SIG-M5 treated with dmso at 0.1 percent for 504 hours (cell line): ENCODE measurements at regions not wholly inside any gene's neighbourhood (a gene's known extent, or its start where the extent isn't known, plus 50 kb on each side); places are given as distances from the start of the nearest gene placed in this dataset.

Experiments
- DNase-seq: peaks from one replicate; lab custom pipeline; 2025; ENCODE audit not compliant: unreplicated experiment; lab: John Stamatoyannopoulos, UW

DNA sequence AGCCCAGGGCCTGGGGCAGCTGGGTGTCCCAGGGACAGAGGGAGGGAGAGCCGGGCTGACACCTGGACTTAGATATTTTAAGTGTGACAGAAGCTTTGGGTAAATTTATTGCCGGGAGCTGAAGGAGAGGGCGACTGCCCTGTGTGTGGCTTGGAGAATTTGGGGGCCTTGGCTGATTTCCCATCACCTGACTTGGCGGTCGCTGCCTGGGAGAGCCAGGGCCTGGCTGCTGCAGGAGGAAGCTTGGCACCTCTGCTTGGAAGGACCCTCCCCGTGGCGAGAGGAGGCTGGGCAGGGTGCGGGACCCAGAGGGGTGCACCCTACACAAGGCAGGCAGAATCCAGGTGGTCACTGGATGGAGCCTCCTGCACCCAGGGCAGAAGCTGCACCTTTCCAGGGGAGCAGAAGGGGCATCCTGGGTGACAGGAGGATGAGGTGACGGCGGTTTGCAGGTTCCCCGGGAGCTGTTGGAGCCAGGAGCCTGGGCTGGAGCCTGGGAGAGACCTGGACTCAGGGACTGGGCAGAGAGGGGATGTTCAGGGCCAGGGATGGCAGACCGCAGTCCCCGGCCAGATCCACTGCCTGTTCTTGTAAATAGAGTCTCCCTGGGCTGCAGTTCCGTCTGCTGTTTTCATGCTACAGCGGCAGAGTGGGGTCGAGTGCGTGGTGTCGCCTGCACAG, 72.0 kb downstream of the RGS12 start:
- DNase-seq, result no peak

DNA sequence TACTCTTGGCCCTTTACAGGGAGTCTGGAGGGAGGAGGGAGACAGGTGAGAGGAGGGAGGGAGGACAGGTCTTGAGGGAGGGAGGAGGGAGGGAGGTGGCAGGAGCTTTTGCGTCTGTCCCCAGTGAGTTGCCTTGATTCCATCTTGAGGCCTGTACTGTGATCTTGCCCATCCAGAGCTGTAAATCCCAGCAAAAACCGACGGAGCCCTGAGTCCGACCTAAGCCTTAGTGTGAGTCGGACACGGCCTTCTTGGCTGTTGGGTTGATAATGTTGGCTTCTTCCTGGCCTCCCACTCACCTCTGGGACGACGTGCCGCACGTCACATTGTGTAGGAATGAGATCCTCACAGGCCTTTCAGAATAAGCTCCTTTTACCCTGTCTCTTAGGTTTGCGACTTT, 72.5 kb downstream of the RGS12 start:
- no peak for DNase-seq

DNA sequence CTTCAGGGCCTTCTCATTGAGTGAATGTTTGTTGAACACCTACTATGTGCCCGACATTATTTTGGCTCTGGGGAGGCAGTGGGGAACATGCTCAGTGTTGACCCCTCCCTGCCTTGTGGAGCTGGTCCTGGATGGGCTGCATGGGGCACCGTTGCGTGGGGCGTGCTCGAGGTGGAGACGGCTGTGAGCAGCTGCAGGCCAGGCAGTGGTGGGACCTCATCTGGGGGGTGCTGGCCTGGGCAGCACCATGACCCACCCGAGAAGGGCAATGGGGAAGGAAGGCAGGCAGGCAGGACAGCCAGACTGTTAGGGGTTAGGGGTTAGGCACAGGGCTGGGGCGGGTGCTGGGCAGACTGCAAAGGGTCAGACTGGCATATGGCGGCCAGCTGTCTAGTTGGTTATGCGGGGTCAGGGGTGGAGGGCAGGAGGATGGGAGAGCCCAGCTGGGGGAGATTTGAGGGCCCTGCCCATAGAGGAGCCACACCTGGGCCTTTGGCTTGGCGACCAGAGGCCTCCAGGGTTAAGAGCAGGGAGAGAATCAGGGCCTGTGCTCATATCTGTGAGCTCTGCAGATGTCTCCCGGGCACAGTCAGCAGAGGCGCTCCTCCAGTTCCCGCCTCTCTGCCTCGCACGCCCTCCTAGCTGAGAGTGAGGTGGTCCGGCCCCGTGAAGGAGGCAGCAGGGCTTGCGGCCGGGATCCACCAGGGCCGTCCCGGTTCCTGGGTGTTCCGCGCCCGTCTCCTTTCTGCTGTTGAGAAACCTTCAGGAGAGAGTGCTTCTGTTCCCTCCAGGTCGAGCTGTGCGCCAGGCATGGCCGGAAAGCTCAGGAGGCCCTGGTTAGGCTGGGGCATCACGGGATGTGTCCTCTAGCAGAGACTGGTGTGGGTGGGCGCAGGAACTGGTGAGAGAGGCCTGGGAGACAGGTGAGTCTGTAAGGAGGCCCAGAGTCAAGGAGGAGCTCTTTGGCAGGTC, 73.3 kb downstream of the RGS12 start:
- no peak for DNase-seq

DNA sequence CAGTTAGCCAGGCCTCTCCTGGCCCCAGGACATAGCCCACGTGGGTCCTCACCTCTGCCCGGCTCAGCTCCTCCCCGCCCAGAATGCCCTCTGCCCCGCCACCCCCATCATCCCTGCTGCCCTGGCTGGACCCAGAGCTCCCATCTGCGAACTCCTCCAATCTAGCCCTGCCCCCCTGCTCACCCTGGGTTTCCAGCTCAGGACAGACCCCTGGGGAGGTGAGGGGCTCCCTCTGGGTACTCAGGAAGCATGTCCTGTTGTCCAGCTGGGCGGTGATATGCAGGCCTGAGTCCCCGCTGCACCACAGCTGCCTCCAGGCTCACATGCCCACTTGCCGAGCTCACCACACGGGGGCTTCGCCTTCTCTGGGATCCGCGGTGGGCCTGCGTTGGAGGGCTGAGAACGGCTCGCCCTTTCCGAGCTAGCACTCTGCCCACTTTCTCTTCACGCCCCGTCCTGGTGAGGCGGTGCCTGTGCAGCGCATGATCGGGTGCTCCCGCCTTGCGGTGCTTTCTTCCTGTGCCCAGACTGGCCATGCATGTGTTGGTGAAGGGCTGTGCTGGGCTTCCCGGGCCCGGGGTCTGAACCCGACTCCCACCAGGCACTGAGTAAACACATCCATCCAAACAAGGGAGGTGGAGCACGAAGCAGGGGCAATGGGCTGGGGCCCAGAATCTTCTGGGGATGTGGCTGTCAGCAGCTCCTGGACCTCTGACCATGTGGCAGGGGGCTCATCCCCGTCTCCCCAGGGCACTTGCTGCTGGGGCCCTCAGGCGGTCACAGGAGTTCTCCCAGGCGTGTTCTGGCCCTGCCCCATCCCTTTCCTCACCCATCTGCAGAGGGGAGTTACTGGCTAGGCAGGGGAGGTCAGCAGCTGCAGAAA, 74.3 kb downstream of the RGS12 start:
- DNase-seq, result no peak

DNA sequence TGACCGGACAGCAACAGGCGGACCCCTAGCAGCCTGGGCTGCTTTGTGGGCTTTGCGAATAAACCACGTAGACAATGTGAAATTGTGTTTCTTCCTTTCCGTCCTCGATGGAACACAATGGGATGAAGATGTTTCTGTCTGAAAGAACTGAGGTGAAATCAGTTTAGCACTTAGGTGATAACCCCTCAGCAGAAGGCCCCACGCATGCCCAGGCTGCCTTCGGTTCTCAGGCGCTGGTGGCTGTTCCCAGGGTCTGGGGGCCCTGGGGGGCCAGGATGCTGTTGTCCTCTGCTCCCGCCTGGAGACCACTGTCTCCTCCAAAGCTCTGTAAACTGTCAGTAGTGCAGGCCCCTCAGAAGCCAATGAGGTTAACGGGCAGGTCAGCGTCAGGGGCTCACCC, 73.9 kb upstream of the HGFAC start:
- DNase-seq, result no peak

DNA sequence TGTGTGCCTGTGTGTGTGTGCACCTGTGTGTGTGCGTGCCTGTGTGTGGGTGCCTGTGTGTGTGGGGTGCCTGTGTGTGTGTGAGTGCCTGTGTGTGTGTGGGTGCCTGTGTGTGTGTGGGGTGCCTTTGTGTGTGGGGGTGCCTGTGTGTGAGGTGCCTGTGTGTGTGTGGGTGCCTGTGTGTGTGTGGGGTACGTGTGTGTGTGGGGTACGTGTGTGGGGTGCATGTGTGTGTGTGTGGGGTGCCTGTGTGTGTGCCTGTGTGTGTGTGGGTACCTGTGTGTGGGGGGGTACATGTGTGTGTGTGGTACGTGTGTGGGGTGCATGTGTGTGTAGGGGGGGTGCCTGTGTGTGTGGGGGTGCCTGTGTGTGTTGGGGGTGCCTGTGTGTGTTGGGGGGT, 73.4 kb upstream of the HGFAC start:
- DNase-seq, result no peak

DNA sequence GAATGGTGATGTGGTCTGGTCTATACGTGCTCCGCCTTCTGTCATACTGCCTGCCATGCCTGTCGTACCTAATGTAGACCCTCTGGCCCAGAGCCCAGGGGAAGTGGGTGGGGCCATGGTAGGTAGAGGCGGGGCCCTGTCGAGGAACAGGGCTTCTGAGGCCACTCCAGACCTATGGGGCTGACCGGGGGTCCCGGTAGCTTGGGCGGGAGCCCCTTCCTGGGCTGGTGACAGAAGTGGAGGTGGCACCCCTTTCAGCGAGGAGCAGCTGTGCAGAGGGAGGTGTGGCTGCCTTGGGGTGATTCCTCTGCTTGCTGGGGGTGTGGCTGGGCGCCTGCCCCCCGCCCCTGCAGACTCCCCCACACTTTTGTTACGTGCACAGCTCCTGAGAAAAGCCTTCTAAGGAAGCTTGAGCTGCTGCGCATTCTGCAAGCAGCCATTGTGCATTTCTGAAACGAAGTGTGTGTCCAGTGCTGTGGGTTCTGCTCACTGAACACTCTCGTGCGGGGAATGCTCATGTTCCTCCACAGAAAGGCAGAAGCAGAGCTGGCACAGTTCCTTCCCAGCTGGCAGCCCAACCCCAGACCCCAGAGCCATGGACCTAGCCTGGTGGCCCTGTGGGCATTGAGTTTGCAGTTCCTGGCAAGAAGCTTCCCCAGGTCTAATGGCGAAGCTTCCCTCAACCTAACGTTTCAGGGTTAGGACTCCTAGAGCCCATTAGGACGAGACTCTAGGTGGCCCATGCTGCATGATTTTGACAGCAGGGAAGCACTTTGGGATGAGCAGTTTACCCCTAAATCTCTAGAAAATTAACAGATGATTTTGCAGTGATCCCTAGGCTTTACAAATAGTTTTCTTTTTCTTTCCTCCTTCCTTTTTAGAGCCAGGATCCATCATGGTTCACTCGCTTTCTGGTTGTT, 72.7 kb upstream of the HGFAC start:
- no peak for DNase-seq

DNA sequence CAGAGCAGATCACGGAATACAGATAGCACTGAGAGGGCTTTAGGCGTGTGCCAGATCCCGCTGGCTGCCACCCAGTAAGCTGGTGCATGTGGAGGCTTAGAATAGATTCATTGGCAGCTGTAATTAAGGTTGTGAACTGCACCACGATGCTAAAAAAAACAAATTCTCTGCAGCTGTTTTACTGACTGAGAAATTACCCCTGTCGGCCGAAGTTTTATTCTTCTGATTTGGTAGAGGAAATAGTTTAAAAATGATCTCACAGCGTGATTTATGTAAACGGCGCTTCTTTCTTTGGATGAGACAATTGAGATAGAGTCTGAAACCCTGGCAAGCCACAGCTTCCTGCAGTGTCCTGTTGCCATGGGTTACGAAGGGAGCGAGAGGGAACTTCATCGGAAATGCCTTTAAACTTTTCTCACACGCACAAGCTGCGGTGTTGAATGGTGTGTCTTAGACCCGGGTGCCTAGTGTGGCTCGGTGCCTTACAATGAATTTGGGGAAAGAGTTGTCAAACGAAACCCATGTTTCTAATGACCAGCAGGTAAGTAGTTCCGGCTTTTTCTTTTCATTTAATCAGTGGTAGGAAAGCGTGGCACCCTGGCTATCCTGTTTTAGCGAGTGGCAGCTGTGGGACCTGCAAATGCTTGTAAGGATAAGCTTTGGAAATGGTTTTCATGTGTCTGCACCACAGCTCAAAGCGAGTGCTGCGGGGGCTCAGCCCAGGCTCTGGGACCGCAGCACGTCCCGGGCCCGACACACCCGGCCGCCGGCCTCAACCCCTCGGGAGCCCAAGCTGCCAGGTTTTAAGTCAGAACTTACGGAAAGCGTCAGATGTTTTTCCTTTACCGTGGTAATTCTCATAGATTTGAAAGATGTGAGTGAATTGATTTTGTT, 71.7 kb upstream of the HGFAC start:
- DNase-seq, result peak; percentile 55

DNA sequence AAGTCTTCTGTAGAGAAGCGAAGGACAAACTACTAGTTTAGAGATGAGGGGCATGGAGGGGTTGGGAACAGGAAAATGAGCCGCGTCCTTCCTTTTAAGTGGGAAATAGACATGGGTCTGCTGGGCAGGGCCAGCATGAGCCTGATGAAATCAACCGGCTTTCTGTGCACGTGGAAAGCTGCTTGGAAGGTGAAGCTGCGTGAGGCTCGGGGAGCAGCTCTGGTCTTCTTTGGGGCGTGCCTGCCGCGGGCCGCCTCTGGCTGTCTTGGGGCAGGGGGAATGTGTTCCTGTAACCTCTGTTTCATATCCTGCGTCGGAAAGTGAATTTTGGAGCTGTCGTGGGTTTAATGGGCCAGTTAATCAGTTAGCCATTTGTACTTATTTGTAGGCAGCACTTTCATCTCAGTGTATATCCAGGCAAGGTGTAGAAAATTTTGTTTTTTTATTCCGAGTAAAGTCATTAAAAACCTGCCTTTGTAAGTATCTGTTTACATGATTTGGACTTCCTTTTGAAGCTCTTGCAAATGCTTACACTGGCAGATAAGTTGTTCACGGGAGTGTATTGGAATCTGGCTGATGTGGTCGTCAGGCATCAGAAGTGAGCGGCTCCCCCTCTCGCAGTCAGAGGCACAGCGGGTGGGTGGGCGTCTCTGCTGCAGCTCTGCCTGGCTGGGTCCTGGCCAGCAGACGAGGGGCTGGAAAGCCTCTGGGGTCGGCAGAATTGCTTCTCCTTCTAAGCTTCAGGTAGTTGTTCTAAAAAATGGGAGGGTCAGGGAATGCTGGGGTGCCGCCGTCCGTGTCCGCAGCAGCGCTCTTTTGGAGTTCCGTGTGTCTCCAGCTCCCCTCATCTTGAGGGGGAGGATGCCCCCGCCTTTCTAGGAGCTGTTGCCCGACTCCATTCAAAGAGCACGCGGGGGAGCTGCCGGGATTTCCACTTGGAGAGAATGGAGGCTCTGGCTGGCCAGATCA, 70.5 kb upstream of the HGFAC start:
- DNase-seq, result no peak

DNA sequence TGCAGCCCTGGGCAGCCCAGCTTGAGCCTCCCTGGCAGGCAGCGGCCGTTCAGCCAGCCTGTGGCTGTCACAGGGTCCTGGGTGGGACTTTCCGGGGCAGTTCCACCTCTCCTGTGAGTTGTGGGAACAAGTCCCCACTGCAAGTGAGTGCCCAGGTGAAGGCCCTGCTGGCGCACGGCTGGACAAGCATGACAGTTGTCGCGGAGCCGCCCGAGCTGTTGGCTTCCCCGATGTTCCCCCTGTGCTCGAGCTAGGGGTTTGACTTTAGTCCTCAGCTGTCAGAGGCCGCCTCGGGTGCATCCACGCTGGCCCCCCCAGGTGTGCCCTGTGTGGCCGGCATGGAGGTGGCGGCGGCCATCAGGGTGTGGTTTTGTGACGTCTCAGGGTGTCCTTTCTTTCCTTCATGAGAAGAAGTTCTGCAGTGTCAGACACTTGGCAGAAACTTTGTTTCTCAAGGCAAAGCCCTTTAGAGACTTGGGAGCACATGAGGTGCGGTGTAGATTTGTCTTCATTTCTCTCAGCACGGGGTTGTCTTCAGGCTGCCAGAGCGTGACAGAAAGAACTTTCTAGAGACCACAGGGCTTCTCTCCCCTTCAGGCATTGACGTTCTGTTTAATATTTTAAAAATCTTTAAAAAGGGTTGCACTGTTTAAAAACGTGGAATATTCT, 69.4 kb upstream of the HGFAC start:
- DNase-seq, result no peak

DNA sequence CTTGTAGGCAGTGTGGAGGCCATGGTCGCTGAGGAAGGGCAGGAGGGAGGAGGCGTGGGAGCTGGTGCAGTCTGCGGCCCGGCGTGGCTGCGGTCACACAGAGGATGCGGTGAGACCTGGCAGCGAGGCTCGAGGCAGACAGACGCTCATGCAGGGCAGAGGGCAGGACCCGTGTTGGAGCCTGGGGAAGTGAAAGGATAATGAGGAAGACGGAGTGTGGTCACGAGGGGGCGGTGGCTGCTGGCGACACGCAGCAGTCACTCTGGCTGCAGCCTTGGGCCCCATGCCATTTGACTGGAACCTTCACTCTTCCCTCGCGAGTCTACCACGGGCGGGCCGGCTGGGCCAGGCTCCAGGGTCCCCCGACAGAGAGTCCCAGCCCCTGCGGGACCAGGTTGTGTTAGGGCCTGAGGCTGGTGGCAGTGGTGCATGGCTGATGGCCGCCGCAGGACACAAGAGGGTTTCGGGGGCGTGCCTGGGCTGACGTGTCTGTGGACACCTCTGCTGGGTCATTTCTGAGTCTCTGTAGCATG, 68.8 kb upstream of the HGFAC start:
- peak; percentile 81 for DNase-seq

DNA sequence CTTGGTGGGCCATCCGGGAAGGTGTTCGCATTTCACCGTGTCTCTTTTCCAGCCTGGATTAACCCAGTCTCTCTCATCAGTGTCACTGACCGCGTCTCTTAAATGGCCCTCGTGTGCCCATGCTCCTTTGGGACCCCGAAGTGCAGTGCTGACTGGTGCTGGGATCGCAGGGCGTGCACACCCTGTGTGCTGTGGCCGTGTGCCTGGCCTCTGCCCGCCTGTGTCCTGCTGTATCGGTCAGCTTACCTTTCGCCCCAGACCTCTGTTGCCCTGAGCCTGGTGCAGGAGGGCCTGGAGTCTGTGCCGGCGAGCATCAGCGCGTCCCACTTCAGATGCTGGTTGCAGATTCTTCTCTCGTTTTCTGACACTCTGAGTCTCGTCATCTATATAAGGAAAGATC, 68.3 kb upstream of the HGFAC start:
- DNase-seq, result no peak

DNA sequence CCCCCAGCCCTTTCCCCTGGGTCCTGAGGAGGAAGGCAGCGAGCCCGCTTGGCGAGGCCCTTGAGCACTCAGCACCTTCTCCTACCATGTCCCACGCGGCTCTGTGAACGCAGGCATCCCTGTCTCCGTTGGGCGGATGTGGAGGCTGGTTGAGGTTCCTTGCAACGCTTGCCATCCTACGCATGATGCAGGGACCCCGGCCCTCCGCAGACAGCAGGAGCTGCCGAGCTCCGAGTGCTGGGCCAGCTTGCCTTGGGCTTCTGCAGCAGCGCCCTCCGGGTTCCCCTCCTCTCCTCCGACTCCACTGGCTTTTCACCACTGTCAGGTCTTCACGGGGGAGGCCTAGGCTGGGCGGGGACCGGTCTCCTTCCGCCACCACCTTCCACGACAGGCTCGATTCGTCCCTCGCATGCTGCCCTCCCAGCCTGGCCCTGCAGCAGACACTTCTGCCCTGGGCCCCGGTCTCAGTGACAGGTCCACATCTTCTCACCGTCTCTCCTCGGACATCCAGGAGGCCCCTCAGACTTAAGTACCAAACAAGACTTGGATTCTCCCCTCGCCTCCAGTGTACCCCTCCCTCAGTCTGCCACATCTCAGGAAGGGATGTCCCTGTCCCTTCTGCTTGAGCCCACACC, 67.6 kb upstream of the HGFAC start:
- DNase-seq, result no peak

DNA sequence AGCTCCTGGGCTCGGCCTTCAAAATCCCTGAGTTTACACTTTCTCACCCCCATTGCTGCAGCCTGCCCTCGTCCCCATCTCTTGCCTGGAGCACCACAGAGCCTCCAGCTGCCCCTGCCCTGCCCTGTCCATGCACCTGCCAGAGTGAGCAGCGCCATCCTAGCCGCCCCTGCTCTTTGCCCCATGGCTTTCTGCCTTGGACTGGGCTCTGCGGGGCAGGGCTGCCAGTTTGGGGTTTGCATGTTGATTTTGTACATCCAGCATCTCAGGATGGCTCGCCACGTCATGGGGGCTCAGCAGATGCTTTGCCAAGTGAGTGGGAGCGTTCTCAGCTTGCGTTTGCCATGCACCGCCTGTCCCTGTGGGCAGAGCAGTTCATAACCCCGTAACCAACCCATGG, 67.1 kb upstream of the HGFAC start:
- DNase-seq, result no peak

DNA sequence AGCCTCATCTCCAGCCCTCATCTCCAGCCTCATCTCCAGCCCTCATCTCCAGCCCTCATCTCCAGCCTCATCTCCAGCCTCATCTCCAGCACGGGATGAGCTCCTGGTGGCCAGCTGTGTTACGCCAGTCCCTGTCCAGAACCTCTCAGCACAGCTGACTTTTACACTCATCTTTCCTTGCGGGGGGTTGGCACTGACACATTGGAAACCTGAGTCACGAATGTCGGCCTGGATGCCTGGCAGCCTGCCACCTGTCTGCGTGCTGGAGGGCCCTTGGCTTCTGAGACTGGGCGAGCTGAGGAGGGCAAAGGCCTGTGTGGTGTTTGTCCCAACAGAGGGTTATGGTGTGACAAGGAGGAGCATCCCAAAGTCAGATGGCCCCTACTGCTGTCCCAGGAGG, 66.1 kb upstream of the HGFAC start:
- DNase-seq, result no peak

DNA sequence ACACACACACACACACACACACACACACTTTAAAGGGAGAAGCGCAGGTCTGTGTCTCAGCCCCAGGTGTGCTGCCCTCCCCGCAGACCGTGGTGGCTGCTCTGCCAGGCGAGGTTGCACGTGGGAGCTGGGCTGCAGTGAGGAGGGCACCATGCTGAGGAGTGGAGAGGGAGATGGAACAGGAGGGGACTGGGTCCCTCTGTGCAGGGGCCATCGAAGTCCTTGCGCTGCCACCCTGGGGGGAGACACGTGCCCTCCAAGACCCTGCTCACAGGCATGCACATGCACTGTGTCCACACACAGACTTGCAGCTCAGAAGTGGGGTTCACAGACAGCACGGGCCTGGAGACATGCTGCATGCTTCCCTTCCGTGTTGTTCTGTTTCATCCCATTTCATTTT, 65.5 kb upstream of the HGFAC start:
- DNase-seq, result no peak

DNA sequence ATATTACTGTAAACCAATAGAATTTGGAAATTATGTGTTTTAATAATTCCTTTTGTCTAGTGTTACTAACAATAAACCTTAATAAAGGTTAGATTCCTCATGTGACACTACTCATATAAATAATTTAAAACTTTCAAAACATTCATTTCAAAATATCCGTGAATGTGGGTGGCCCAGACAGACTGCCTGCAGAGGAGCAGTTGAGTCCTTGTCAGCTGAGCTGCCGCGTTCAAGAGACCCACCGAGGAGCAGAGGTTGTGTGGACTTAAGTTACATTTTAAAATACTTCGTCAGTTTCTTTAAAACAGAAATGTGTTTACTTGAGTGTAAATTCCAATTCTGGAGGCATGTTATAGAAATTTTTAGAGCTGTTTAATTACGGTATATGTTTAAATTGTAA, 64.2 kb upstream of the HGFAC start:
- DNase-seq, result no peak
